Fibroblast of peridontal ligament (primary cell): ENCODE measurements at regions not wholly inside any gene's neighbourhood (a gene's known extent, or its start where the extent isn't known, plus 50 kb on each side); places are given as distances from the start of the nearest gene placed in this dataset.
"Not testable (repeated sequence)": the region's sequence is repeated elsewhere in the genome, so short reads cannot be mapped to it uniquely, and the experiment has no call there.

Experiments
- DNase-seq: peaks from one replicate; pipeline ENCODE4 v3.0.0-alpha.2; 2010; ENCODE audit errors: extremely low read depth

DNA sequence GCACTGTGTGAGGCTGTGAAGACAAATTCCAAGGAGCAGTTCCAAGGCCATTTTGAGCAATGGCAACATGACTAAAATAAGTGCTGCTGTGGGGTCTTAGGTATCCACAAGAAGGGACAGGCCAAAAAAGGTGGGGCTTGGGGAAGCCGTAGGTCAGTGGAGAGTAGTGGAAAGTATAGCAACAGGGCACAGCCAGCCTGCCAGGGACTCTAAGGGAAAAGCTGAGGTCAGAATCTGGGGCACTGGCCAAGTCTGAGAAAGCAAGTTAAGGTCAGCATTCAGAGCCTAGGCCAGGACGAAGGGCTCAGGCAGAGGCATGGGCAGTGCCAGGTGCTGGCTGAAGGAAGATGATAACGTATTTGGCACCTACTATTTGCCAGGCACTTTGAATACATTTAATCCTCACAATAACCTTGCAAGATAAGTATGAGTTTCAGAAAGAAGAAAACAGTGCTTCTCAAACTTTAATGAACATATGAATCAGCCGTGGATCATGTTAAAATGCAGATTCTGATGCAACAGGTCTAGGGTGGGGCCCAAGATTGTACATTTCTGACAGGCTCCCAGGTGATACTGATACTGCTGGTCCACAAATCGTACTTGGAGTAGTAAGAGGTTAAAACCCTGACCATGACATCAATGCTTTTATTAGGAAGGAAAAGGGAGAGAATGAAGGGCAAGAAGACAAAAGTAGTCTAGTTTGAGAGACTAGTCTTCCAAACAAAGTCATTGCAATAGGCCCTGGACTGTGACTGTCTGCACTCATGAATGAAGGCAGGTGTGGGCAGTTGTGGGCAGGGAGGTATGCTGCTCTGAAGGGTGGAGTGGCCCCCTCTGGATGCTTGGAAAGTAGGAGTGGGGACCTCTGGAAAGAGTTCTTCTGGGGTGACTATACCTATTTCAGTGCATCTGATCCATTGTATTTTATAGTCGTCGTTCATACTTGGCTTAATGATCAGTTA, 106.3 kb upstream of the ANKRD28 start:
- no peak for DNase-seq

DNA sequence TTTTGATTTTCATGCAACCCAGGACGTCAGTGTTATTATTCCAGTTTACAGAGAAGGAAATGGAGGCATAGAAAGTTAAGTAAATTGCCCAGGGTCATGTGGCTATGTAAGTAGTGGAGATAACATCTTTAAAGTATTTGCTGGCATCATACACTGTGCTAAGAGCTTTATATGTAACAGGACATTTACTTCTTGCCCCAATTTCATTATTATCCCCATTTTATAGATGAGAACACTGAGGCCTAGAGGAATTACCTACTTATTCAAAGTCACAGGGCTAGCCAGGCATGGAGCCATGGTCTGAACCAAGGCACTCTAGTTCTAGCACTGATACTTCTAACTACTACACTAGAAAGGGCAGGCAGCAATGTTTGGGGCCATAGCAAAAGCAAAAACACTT, 107.3 kb upstream of the ANKRD28 start:
- DNase-seq = no peak

DNA sequence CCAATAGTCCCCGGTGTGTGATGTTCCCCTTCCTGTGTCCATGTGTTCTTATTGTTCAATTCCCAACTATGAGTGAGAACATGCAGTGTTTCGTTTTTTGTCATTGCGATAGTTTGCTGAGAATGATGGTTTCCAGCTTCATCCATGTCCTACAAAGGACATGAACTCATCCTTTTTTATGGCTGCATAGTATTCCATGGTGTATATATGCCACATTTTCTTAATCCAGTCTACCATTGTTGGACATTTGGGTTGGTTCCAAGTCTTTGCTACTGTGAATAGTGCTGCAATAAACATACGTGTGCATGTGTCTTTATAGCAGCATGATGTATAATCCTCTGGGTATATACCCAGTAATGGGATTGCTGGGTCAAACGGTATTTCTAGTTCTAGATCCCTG, 109.6 kb upstream of the ANKRD28 start:
- not testable (repeated sequence) for DNase-seq

DNA sequence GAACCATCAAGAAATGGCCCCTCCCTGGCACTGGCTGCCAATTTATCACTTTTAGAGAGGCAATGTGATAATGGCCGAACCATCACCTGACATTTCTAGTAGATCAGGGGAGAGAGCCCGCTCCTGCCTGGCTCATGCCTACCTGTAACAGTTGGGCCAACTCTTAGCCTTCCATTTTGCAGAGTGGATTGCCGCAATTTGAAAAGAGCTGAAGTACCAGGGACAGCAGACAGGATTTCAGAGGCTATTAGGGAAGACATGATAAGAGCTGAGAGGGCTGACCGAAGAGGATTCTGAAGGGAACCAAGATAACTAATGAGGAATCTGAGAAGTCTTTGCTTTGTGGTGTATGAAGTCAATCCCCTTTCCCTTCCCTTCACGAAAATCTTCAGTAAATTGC, 121.2 kb upstream of the ANKRD28 start:
- no peak for DNase-seq

DNA sequence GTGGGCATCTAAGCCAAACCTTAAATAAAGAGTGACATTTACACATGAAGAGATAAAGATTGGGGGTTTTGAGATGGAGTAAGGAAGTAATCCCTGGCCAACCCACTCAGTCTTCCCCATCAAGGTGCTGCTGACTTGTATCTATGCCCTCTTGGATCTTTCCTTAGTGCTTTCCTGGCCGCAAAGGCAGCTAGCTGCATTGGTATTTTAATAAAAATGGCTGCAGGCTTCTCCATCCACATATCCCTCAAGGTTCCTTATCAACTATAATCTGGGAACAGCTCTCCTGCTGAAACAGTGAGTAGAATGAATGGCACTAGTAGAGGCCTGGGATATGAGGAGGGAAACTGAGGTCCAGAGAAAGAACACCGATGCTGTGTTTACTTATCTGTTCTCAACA, 122.2 kb upstream of the ANKRD28 start:
- no peak for DNase-seq

DNA sequence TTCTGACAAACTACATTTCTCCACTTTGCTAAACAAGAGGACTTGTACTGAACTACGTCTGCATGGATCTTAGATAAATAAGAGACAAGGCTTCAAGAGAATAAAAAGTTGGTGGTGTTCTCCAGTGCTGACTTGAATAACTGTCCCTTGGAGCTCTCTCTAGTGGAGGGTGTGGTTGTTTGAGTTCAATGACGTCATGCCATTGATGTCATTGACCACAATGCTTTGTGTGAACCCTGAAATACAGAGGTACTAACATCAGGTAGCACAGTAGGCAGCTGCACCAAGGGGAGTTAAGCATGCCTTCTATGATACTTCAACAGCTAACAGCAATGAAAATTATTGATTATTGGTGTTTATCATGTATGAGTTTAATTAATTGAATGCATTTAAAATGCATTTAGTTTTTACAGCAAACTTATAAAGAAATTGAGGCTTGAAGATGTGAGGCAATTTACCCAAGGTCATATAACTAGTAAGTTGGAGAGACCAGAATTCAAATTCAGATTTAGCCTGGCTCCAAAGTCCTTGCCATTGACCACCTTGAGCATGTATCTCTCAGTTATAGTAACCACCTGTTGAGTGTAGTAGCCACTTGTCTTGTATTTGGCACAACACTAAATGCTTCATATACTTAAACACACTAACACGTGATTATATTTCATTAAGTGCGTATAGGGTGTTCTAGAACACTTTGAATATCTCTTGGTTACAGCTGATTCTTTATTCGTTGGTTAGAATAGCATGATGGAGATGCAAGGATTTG, 126.0 kb upstream of the ANKRD28 start:
- DNase-seq = no peak

DNA sequence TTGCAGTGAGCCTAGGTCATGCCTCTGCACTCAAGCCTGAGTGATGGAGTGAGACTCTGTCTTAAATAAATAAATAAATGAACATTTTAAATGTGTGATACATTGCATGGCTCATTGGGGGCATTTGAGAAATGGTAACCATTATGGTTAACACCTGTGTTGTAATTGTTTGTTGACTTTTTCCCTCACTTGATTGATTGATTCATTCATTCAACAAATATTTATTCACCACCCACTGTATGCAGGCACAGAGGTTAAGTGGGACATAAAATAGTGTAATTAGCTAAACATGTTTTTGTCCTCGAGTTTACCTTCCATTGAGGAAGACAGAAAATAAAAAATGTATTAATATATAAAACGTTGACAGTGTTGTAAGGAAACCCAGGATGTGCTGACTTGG, 127.1 kb upstream of the ANKRD28 start:
- DNase-seq = no peak

DNA sequence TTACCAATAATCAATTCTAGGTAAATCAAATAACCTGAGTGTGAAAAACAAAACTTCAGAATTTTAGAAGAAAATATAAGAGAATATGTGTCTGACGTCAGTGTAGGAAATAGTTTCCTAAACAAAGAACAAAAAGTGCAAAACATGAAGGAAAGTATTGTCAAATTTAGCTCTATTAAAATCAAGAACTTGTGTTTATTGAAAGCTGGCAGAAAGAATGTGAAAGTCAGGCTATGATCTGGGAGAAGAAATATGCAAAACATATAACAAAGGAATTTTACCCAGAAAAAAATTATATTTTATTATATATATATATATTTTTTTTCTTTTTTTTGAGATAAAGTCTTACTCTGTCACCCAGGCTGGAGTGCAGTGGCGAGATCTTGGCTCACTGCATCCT, 129.1 kb upstream of the ANKRD28 start:
- DNase-seq = peak; percentile 61

DNA sequence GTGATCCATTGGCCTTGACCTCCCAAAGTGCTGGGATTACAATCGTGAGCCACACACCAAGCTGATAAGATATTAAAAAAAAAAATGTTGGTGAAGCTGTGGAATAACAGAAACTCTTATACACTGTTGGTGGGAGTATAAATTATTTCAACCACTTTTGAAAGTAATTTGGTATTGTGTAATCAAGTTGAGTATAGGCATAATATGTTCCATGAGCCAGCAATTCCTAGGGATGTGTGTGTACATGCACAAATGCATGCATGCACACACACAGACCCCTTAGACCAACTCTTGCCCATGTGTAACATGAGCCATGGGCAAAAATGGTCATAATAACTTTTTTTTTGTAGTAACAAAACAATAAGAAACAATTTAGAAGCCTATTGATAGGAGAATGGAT, 130.2 kb upstream of the ANKRD28 start:
- DNase-seq = no peak

DNA sequence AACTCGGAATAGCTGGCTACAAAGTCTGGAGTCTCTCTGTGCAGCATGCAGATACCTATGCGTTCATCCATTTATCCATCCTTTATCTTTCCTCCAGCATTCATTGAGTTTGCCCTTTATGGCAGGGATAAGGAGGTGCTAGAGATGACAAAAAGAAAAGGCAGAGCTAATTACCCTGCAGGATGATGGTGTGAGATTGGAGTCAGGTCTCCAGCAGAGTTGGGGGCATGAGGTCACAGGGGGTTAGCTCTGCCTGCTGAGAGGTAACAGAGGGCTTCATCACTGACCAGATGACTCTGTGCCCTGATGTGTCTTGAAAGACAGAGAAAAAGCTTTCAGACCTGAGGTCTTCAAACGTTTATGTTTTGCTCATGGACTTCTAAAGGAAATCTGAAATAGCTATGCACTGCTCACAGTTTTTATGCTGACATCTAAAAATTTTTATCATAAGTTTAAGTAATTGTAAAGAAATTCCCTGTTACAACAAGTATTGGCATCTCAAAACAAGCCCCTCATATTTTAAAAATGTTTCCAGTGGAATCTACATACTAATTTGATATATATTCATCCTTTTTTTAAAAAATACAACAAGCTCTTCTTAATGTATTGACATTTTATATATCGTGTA, 132.3 kb upstream of the ANKRD28 start:
- DNase-seq = no peak

DNA sequence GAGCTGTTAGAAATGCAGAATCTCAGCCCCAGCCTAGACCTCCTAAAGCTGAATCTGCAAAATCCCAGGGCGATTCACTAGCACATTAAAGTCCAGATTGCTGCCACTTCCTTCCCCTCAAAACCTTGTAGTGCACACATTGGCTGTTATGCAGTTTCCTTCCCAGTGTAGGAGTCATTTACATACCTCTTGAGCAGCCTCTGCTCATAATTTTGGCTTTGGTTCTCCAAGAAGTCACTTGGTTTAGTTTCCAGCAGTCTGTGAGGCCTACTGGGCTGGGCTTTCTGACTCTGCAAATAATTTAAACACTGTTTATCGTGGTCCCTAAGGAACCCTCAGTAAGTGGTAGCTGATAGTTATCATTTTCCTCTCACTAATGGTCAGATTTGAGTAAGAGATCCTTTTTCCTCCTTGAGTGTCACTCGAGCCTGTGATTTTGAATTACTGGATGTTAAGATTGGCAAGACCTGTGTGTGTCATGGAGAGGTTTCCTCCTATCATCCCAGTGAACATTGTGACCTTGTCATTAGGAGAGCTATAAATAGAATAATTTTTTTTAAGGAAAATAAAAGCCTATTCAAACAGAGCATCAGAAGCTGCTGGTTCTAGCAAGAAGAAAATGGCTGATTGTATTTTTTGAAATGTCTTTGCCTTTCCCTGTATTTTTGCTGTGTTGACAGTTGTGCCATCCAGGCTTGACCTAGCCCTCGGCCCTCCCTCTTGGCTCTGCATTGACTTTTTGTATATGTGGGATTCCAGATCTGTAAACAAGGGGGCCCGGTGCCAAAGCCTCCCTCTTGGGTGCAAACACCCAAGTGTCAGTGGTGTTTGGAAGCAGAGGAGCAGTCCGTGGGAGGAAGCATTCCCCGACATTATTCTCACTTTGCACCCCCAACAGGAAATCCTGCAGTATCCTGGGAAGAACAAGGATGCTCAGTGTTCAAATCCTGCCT, 134.8 kb upstream of the ANKRD28 start:
- DNase-seq = peak; percentile 73

DNA sequence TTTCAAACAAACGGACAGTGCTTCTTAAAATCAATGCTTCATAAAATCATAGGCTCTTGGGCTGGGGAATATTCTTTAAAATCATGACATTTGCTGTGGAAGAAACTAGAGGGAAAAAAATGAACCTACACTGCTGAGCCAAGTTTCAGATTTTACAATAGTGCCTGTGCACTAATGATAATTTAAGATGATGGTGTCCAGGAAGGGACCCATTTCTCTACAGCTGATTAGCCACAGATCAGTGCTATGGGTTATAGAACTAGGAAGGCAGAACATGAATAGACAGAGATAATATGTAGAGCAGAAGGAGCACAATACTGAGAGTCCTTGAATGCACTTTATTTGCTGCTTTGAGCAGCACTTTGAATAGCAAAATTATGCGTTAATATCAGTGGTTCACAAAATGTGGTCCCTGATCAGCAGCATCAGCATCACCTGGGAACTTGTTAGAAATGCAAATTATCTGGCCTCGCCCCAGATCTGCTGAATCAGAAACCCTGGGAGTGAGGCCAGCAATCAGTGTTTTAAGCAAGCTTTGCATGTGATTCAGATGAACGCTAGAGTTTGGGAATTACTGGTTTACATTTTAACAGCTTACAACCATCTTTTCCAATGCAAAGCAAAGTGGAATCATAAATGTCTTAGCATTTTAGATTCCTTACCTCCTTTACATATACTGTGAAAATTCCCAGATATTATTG, 135.8 kb upstream of the ANKRD28 start:
- DNase-seq = peak; percentile 90

DNA sequence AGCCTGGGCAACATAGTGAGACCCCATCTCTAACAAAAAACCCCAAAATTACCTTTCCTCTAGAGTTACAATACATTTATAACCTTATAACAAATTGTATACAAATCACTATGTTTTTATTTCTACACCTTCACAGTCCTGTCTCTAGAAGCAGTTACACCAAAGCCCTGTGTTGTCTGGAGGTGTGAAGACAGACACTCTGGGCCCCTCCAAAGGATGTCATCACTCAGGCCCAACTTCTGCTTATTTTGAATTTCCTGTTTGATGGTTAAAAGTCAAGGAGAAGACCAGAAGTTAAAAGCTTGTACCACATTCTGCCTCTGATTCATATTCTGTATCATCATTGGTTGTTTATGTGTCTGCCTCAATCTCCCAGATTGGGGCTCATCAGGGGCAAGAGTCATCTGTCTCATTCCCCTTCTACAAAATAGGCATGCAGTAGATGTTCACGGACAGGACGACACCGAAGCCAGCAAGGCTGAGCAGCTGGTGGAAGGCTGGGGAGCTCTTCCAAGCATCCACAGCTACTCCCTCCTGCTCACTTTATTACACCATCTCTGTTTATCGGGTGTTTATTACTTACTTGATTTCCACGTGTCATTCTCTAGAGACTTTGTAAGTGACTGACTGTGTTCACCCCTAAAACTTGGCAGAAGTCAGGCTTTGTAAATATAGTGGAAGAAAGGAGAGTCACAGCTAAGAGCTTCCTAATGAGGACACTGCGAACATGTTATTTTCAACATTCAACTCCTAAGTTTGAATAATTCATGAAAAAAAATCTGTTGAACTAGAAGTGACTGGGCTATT, 136.8 kb upstream of the ANKRD28 start:
- DNase-seq = no peak

DNA sequence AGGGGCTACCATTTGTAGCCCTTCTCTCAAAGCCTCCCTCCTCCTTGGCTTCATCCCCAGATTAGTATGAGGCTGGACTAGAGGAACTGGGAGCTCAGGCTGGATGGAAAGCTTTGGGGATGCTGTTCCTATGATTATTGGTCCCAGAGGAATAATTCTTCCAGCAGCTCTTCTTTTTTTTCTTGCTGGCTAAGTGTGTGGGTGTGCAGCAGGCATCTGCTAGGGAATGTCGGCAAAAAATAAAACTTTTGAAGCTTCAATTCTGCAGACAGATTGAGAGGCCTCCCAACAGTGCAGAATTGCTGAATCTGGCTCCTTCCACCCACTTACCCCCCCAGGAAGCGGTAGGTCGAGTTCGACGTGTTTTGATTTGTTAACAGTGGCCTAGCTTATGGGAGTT, 138.5 kb upstream of the ANKRD28 start:
- DNase-seq = no peak

DNA sequence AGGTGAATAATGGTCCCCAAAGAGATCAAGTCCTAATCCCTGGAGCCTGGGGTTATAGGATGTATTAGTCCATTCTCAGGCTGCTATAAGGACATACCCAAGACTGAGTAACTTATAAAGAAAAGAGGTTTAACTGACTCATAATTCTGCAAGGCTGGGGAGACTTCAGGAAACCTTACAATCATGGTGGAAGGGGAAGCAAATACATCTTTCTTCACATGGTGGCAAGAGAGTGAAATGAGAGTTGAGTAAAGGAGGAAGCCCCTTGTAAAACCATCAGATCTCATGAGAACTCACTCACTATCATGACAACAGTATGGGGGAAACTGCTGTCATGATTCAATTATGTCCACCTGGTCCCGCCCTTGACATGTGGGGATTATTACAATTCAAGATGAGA, 142.9 kb upstream of the ANKRD28 start:
- DNase-seq = no peak

DNA sequence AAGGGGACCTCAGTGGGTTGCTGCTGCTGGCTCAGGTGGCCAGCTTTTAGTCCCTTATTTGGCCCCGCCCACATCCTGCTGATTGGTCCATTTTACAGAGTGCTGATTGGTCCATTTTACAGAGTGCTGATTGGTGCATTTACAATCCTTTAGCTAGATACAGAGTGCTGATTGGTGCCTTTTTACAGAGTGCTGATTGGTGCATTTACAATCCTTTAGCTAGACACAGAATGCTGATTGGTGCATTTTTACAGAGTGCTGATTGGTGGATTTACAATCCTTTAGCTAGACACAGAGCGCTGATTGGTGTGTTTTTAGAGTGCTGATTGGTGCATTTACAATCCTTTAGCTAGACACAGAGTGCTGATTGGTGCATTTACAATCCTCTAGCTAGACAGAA, 143.7 kb upstream of the ANKRD28 start:
- DNase-seq = not testable (repeated sequence)

DNA sequence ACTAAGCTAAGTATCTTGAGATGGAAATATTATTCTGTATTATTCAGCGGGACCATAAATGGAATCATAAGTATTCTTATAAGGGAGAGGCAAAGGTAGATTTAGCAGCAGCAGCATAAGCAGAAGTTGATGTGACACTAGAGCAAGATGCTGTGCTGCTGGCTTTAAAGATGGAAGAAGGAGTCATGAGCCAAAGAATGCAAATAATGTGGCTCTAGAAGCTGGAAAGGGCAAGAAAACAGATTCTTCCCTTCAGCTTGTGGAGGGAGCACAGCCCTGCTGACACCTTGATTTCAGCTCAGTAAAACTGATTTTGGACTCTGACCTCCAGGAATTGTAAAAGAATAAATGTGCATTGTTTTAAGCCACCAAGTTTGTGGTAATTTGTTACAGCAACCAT, 144.2 kb upstream of the ANKRD28 start:
- DNase-seq = no peak

DNA sequence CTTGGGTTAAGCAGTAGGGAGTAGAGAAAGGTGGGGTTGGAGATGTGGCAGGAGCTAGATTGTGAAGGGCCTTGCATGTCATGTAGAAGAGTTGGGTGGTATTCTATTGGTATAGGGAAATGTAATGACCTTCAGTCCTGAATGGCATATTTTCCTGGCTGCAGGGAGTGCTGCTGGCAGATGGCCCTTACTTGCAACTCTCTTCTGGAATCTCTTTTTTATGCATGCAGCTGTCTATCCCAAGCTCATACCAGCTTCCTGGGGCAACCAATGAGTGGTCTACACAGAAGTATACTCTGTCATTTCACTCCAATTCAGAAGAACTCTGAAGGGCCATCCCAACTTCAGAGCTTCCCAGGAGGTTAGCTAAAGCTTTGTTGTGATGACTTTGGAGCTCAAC, 144.7 kb upstream of the ANKRD28 start:
- DNase-seq = no peak

DNA sequence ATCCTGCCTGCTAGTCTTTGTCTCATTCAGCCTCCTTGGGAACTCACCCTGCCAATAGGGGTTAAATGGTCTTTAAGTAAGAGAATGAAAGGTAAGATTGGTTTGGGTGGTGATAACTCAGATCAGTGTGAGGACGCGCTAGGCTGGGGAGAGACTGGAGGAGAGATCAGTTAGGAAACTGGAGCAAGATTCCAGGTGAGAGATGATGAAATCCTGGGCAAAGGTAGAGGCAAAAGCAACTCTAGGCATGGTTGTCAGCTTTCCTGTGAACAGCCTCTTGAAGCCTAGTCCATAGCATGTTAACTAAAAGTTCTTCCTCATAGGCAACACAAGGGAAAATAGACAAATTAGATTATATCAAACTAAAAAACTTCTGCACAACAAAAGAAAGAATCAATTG, 145.2 kb upstream of the ANKRD28 start:
- no peak for DNase-seq

DNA sequence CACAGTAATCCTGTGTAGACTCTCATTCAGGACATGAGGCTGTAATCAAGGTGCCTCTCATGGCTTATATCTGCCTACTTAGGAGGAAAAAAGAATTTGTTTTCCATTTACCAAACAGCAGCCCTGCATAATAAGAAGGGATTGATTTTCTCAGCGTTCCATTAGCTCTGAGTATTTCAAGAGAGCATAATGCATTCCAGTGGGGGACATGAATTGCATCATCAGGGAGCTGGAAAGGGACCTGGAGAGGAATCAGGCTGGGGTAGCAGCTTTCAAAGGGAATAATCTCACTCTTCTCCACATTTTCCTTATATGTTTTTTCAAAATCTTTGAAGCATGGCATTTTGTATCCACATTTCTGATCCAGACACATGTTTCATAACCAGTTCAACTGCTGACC, 150.6 kb upstream of the ANKRD28 start:
- peak; percentile 73 for DNase-seq
